Colon (tissue), 2 donors: ENCODE measurements at regions not wholly inside any gene's neighbourhood (a gene's known extent, or its start where the extent isn't known, plus 50 kb on each side); places are given as distances from the start of the nearest gene placed in this dataset.

Source experiments
- FAIRE-seq: peaks from 2 replicates; lab custom pipeline; 2012; peaks lifted over from hg19 to GRCh38; lab: Jason Lieb, UNC
- donor health status: control.
- donor health status: control.

GRCh38 chr1:238108417-238108816, 217.7 kb upstream of the ZP4 start:
- no peak for FAIRE-seq

- no peak for FAIRE-seq
These were observed 216.6 kb upstream of the ZP4 start for GRCh38 chr1:238107322-238107721.

GRCh38 chr1:238104752-238105151, 214.0 kb upstream of the ZP4 start:
- no peak for FAIRE-seq

- no peak for FAIRE-seq
These were observed 211.2 kb upstream of the ZP4 start for GRCh38 chr1:238101923-238102322.

- FAIRE-seq: no peak
These were observed 209.1 kb upstream of the ZP4 start for GRCh38 chr1:238099871-238100270.

- no peak for FAIRE-seq
These were observed 198.9 kb upstream of the ZP4 start for GRCh38 chr1:238089615-238090014.

GRCh38 chr1:238088560-238089290, 198.0 kb upstream of the ZP4 start:
- FAIRE-seq: no peak

- FAIRE-seq: no peak
These were observed 183.3 kb upstream of the ZP4 start for GRCh38 chr1:238073991-238074390.

- FAIRE-seq: no peak
These were observed 180.3 kb upstream of the ZP4 start for GRCh38 chr1:238071061-238071460.

GRCh38 chr1:238063454-238063853, 172.7 kb upstream of the ZP4 start:
- no peak for FAIRE-seq

- no peak for FAIRE-seq
These were observed 171.4 kb upstream of the ZP4 start for GRCh38 chr1:238061967-238062613.

- FAIRE-seq: no peak
These were observed 169.3 kb upstream of the ZP4 start for GRCh38 chr1:238060061-238060460.

- no peak for FAIRE-seq
These were observed 162.0 kb upstream of the ZP4 start for GRCh38 chr1:238052496-238053266.

- FAIRE-seq: no peak
These were observed 138.4 kb upstream of the ZP4 start for GRCh38 chr1:238029126-238029525.

GRCh38 chr1:238027366-238027765, 136.6 kb upstream of the ZP4 start:
- no peak for FAIRE-seq

GRCh38 chr1:238023137-238023536, 132.4 kb upstream of the ZP4 start:
- FAIRE-seq: no peak

- FAIRE-seq: no peak
These were observed 127.5 kb upstream of the ZP4 start for GRCh38 chr1:238018214-238018613.

- no peak for FAIRE-seq
These were observed 116.1 kb upstream of the ZP4 start for GRCh38 chr1:238006779-238007178.

- no peak for FAIRE-seq
These were observed 114.4 kb upstream of the ZP4 start for GRCh38 chr1:238005116-238005515.

- FAIRE-seq: no peak
These were observed 111.1 kb upstream of the ZP4 start for GRCh38 chr1:238001818-238002217.

GRCh38 chr1:237999426-238000052, 108.8 kb upstream of the ZP4 start:
- no peak for FAIRE-seq

GRCh38 chr1:237998581-237998980, 107.9 kb upstream of the ZP4 start:
- no peak for FAIRE-seq

- no peak for FAIRE-seq
These were observed 92.8 kb upstream of the ZP4 start for GRCh38 chr1:237983496-237983895.
